K562 (cell line): ENCODE measurements at regions not wholly inside any gene's neighbourhood (a gene's known extent, or its start where the extent isn't known, plus 50 kb on each side); places are given as distances from the start of the nearest gene placed in this dataset.

Source experiments
- ATAC-seq: fragments of 200-7000 bp; cut with Tn5 transposase; 3 replicates; pipeline ENCODE4 v1.9.1; 2020; ENCODE audit warnings: moderate library complexity
- BruUV-seq: library from RNA; stranded (reverse); fragments of 400-500 nt; replicated peaks from 2 replicates; lab custom pipeline; 2021; lab: Mats Ljungman, UMichigan
- CTCF ChIA-PET: fragments of 300-600 bp; formaldehyde crosslinking; extraction: SDS; loops from one replicate; lab custom pipeline; 2021; ENCODE audit warnings: low intra/inter-chr PET ratio; lab: Yijun Ruan, JAX
- POLR2A ChIA-PET: fragments of 300-600, 350-650 bp; sonication (Branson Sonifier 250); formaldehyde crosslinking; extraction: SDS; loops from one replicate; lab custom pipeline; 2021; ENCODE audit warnings: antibody characterized with exemption, inconsistent platforms; lab: Yijun Ruan, JAX
- DNase-seq, 4 experiments: peaks; one replicate each; pipeline versions ENCODE4 v3.0.0 to v3.0.0-alpha.2; 2011 to 2018; ENCODE audit warnings: low spot score in 3 of 4, mixed read lengths in 3 of 4; ENCODE audit errors: extremely low read depth in 1 of 4
- FAIRE-seq: peaks from 2 replicates; lab custom pipeline; 2011; peaks lifted over from hg19 to GRCh38; lab: Jason Lieb, UNC
- H2AFZ ChIP-seq: 2 replicates; pipeline ENCODE4 v1.6.0; 2011; ENCODE audit warnings: low read depth, low read length, control low read depth, inconsistent platforms
- H3K27ac ChIP-seq: fragments of 200-600 bp; 3 replicates; pipeline ENCODE4 v1.8.0; 2011; ENCODE audit warnings: low read depth, mild to moderate bottlenecking, control low read depth, inconsistent platforms, low read length, moderate library complexity, mixed read lengths; ENCODE audit errors: extremely low read depth
- H3K27me3 ChIP-seq, 2 experiments: fragments of 300-600 bp in 1 of 2; 2 replicates in 1 of 2; 3 replicates in 1 of 2; pipeline versions ENCODE4 v1.6.0 to v1.8.0; 2011; ENCODE audit warnings: inconsistent platforms in 2 of 2, low read length in 2 of 2, mild to moderate bottlenecking in 1 of 2, mixed read lengths in 1 of 2, moderate library complexity in 1 of 2; ENCODE audit not compliant: control insufficient read depth in 2 of 2, insufficient read depth in 2 of 2
- H3K36me3 ChIP-seq: fragments of 300-600 bp; 3 replicates; pipeline ENCODE4 v1.8.0; 2011; ENCODE audit warnings: mild to moderate bottlenecking, low read length, inconsistent platforms; ENCODE audit not compliant: control insufficient read depth, insufficient read depth
- H3K4me1 ChIP-seq, 2 experiments: fragments of 200-600 bp in 1 of 2; replicated peaks in 1 of 2; 2 replicates in 1 of 2; 3 replicates in 1 of 2; pipeline versions ENCODE4 v1.5.1 to v1.8.0; 2011; ENCODE audit warnings: inconsistent platforms in 2 of 2, low read length in 2 of 2, mild to moderate bottlenecking in 1 of 2, mixed read lengths in 1 of 2, moderate library complexity in 1 of 2; ENCODE audit not compliant: control insufficient read depth in 2 of 2, insufficient read depth in 2 of 2
- H3K4me2 ChIP-seq: 2 replicates; pipeline ENCODE4 v1.6.1; 2011; ENCODE audit warnings: low read length, control low read depth, inconsistent platforms, mixed read lengths; ENCODE audit not compliant: insufficient read depth
- H3K4me3 ChIP-seq: fragments of 200-600 bp; sonication (generic), shearing (Covaris generic); 2 replicates; pipeline ENCODE4 v1.5.1; 2016; ENCODE audit warnings: control low read depth, inconsistent platforms
- H3K79me2 ChIP-seq: fragments of 200-600 bp; 3 replicates; pipeline ENCODE4 v1.8.0; 2011; ENCODE audit warnings: low read length, inconsistent platforms; ENCODE audit not compliant: control insufficient read depth, insufficient read depth
- H3K9ac ChIP-seq, 2 experiments: 2 replicates each; pipeline versions ENCODE4 v1.6.0 to v1.6.1; 2011; ENCODE audit warnings: low read depth in 2 of 2, low read length in 2 of 2, control low read depth in 1 of 2, inconsistent platforms in 1 of 2, mild to moderate bottlenecking in 1 of 2, mixed read lengths in 1 of 2; ENCODE audit not compliant: insufficient read depth in 1 of 2
- H3K9me1 ChIP-seq: one replicate; pipeline ENCODE4 v1.6.0; 2011; ENCODE audit warnings: inconsistent platforms, mild to moderate bottlenecking, low read length, moderate library complexity; ENCODE audit not compliant: control insufficient read depth, insufficient read depth
- H3K9me3 ChIP-seq: replicated peaks from 2 replicates; pipeline ENCODE4 v1.5.1; 2011; ENCODE audit warnings: low read depth, low read length, inconsistent platforms; ENCODE audit not compliant: control insufficient read depth, insufficient read depth
- H4K20me1 ChIP-seq: replicated peaks from 2 replicates; pipeline ENCODE4 v1.6.1; 2011; ENCODE audit warnings: low read length, inconsistent platforms, mixed read lengths; ENCODE audit not compliant: control insufficient read depth, insufficient read depth
- BCOR ChIP-seq: fragments of 450-650 bp; IDR thresholded peaks from 2 replicates; pipeline ENCODE4 v1.6.1; 2016
- BRF1 ChIP-seq: IDR thresholded peaks from 3 replicates; pipeline ENCODE4 v1.6.1; 2011; ENCODE audit warnings: borderline replicate concordance, mild to moderate bottlenecking; ENCODE audit not compliant: insufficient read length; ENCODE audit errors: extremely low read depth
- IFI16 ChIP-seq: fragments of 250-450 bp; sonication (Bioruptor Pico); IDR thresholded peaks from 2 replicates; pipeline ENCODE4 v2.1.2; 2022; ENCODE audit warnings: mild to moderate bottlenecking, inconsistent platforms
- NRF1 ChIP-seq, 2 experiments: fragments of 450-650 bp; IDR thresholded peaks in 1 of 2; conservative IDR thresholded peaks in 1 of 2; 2 replicates each; pipeline ENCODE4 v1.6.1; 2014; ENCODE audit warnings: mild to moderate bottlenecking in 2 of 2
- WGBS: fragments of 100-300 bp; shearing (Covaris generic); methylation state at CpG from one replicate; pipeline ENCODE4 v1.1.6; 2016; ENCODE audit warnings: low coverage, mixed read lengths; ENCODE audit not compliant: insufficient coverage; ENCODE audit errors: missing lambda C conversion rate; 5-methylcytosine and 5-hydroxymethylcytosine counted together
- in situ Hi-C: fragments of 300-500 bp; cut with MboI; formaldehyde crosslinking; loops from 4 replicates; pipeline ENCODE4 v1.15.0; 2018; ENCODE audit warnings: inconsistent platforms, mixed read lengths
- intact Hi-C: fragments of 100-400 bp; cut with micrococcal nuclease; formaldehyde crosslinking; loops from 2 replicates; pipeline ENCODE4 v1.14.2; 2022
- TF ChIP-seq, protein P1 (sequence below): fragments of 250-450 bp; sonication (Bioruptor Pico); IDR thresholded peaks from 2 replicates; pipeline ENCODE4 v1.8.0; 2021; ENCODE audit warnings: moderate library complexity, mild to moderate bottlenecking, inconsistent platforms

DNA sequence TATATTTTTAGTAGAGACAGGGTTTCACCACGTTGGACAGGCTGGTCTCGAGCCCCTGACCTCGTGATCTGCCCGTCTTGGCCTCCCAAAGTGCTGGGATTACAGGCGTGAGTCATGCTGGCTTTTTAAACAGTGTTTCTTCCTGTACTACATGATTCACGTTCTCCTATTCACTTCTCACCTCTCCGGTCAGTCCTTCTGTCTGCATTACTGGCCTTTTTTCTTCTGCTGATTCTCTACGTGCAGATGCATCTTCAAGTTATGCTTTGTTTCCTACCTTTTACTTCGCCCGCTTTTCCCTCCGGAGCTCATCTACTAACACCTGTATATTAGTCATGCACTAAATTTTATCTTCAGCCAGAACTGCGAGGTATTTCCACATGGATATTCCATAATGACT lies 296.2 kb upstream of the FLRT2 start (continued):
- TF ChIP-seq NRF1 (conservative IDR thresholded peaks at IDR 0.05 in 1 of 2, IDR thresholded peaks at IDR 0.05 in 1 of 2) (no peak), BRF1 (no peak)

DNA sequence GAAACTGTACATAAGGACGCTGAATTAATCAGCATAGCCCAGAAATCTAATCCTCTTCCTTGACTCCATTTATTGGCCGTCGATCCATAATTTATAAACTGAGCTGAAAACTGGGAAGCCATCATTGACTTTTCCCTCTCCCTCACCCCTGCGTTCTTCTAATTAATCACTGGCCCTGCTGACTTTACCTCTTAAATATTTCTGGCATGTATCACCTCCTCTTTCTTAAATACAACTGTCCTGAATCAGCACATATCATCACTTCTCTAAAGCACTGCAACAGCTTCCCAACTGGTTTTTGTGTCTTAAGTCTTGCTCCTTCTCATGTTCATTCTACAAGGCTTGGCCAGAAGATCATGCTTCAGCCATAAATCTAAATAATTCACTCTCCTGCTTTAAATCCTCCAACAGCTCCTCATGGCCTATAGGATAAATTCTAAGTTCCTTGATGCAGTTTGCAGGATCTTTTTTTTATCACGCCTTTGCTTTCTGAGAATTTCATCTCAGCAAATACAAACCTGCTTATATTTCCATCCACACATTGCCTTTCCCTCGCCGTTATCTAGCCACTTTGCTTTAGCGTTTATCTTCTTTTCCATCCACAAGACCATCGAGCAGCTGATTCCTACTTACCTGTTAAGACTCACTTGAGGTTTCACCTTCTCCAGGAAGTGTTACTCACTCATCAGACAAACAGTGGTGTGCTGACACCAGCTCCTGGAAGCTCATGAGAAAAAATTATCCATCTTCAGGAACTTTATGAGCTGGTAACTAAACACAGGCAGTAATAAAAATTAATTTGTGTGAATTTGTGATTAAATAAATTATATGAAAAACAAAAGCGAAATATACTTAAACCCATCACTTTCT lies 295.6 kb upstream of the FLRT2 start:
- no peaks in the 10 kb centered on the region for H3K4me1 ChIP-seq
- H3K9me3 ChIP-seq: no peaks in the 10 kb centered on the region
- H4K20me1 ChIP-seq: no peaks in the 10 kb centered on the region
- H3K9ac ChIP-seq: no peak overlapping the region
- H3K9me1 ChIP-seq: no peaks in the 10 kb centered on the region
- H3K27me3 ChIP-seq: no peaks in the 10 kb centered on the region
- 1% methylated on average over 9 of the region's 10 CpGs for WGBS
- FAIRE-seq: no peak
- no peaks in the 10 kb centered on the region for H3K36me3 ChIP-seq
- no peaks in the 10 kb centered on the region for H3K79me2 ChIP-seq
- no peak for ATAC-seq
- intact Hi-C loops (no loop called here), in situ Hi-C loops (no loop called here)
- POLR2A ChIA-PET: no interaction called here
- H3K27ac ChIP-seq: no peak overlapping the region
- H3K4me3 ChIP-seq: no peak overlapping the region
- TF ChIP-seq BCOR (no peak), IFI16 (CRISPR knock-in tag) (no peak)
- TF ChIP-seq, protein P1, sequence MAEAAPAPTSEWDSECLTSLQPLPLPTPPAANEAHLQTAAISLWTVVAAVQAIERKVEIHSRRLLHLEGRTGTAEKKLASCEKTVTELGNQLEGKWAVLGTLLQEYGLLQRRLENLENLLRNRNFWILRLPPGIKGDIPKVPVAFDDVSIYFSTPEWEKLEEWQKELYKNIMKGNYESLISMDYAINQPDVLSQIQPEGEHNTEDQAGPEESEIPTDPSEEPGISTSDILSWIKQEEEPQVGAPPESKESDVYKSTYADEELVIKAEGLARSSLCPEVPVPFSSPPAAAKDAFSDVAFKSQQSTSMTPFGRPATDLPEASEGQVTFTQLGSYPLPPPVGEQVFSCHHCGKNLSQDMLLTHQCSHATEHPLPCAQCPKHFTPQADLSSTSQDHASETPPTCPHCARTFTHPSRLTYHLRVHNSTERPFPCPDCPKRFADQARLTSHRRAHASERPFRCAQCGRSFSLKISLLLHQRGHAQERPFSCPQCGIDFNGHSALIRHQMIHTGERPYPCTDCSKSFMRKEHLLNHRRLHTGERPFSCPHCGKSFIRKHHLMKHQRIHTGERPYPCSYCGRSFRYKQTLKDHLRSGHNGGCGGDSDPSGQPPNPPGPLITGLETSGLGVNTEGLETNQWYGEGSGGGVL (CRISPR knock-in tag): no peak
- H3K4me2 ChIP-seq: no peak overlapping the region
- H2AFZ ChIP-seq: no peak overlapping the region
- DNase-seq: no peak
- CTCF ChIA-PET: no interaction called here
- no TSS peak for BruUV-seq
